OCI-LY7 (cell line): ENCODE measurements at regions not wholly inside any gene's neighbourhood (a gene's known extent, or its start where the extent isn't known, plus 50 kb on each side); places are given as distances from the start of the nearest gene placed in this dataset.

Experiments
- EZH2phosphoT487 ChIP-seq: fragments of 200-600 bp; sonication (generic); IDR thresholded peaks from 2 replicates; pipeline ENCODE4 v1.6.1; 2018; ENCODE audit warnings: low read depth, borderline replicate concordance, mild to moderate bottlenecking, mixed run types, antibody characterized with exemption, low read length, moderate library complexity, mixed read lengths
- TF ChIP-seq, protein P1 (sequence below): fragments of 200-600 bp; sonication (generic); conservative IDR thresholded peaks from 2 replicates; pipeline ENCODE4 v1.5.1; 2014; ENCODE audit warnings: mild to moderate bottlenecking, antibody characterized with exemption, low read length, moderate library complexity, mixed read lengths

DNA sequence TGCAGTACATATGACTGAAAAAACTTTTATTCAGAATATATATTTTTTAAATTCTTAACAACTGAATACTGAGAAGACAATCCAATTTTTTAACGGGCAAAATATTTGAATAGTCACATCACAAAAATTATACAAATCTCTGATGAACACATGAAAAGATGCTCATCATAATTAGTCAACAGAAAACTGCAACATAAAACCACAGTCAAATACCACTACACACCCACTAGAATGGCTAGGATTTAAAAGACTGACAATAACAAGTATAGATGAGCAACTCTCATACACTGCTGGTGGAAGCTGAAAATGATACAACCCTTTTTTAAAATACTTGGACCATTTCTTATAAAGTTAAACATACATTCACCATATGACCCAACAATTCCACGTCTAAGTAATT lies 87.7 kb upstream of the TNFSF4 start:
- TF ChIP-seq, protein P1, sequence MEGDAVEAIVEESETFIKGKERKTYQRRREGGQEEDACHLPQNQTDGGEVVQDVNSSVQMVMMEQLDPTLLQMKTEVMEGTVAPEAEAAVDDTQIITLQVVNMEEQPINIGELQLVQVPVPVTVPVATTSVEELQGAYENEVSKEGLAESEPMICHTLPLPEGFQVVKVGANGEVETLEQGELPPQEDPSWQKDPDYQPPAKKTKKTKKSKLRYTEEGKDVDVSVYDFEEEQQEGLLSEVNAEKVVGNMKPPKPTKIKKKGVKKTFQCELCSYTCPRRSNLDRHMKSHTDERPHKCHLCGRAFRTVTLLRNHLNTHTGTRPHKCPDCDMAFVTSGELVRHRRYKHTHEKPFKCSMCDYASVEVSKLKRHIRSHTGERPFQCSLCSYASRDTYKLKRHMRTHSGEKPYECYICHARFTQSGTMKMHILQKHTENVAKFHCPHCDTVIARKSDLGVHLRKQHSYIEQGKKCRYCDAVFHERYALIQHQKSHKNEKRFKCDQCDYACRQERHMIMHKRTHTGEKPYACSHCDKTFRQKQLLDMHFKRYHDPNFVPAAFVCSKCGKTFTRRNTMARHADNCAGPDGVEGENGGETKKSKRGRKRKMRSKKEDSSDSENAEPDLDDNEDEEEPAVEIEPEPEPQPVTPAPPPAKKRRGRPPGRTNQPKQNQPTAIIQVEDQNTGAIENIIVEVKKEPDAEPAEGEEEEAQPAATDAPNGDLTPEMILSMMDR = no peak
- no peak for TF ChIP-seq EZH2phosphoT487
